H9 (cell line): ENCODE measurements at regions not wholly inside any gene's neighbourhood (a gene's known extent, or its start where the extent isn't known, plus 50 kb on each side); places are given as distances from the start of the nearest gene placed in this dataset.

Experiments
- DNase-seq: peaks from one replicate; pipeline ENCODE4 v3.0.0-alpha.2; 2017
- H2AFZ ChIP-seq: one replicate; pipeline ENCODE4 v1.6.1; 2013; ENCODE audit warnings: mild to moderate bottlenecking, low read length, control low read depth, moderate library complexity
- H2AK5ac ChIP-seq: 2 replicates; pipeline ENCODE4 v1.6.1; 2013; ENCODE audit warnings: low read length, control low read depth, mixed read lengths; ENCODE audit not compliant: insufficient read length
- H2BK120ac ChIP-seq: one replicate; pipeline ENCODE4 v1.6.1; 2013; ENCODE audit warnings: low read depth, mild to moderate bottlenecking, low read length, control low read depth, inconsistent platforms; ENCODE audit not compliant: poor library complexity, severe bottlenecking
- H2BK12ac ChIP-seq: 2 replicates; pipeline ENCODE4 v1.6.1; 2013; ENCODE audit warnings: low read length, control low read depth, mixed read lengths, low read depth; ENCODE audit not compliant: insufficient read length
- H2BK15ac ChIP-seq: 2 replicates; pipeline ENCODE4 v1.6.1; 2013; ENCODE audit warnings: low read depth, low read length, control low read depth
- H2BK20ac ChIP-seq: one replicate; pipeline ENCODE4 v1.6.1; 2013; ENCODE audit warnings: low read depth, mild to moderate bottlenecking, low read length, control low read depth, inconsistent platforms; ENCODE audit not compliant: poor library complexity, severe bottlenecking
- H2BK5ac ChIP-seq: 2 replicates; pipeline ENCODE4 v1.6.1; 2013; ENCODE audit warnings: low read length, control low read depth, mixed read lengths; ENCODE audit not compliant: insufficient read length
- H3K14ac ChIP-seq: 2 replicates; pipeline ENCODE4 v1.6.1; 2013; ENCODE audit warnings: low read length, control low read depth; ENCODE audit not compliant: insufficient read depth
- H3K18ac ChIP-seq: 2 replicates; pipeline ENCODE4 v1.6.1; 2013; ENCODE audit warnings: low read depth, mild to moderate bottlenecking, mixed read lengths, low read length, control low read depth; ENCODE audit not compliant: insufficient read length
- H3K23ac ChIP-seq: 2 replicates; pipeline ENCODE4 v1.6.1; 2013; ENCODE audit warnings: low read length, control low read depth, mixed read lengths, low read depth; ENCODE audit not compliant: insufficient read length
- H3K23me2 ChIP-seq: 2 replicates; pipeline ENCODE4 v1.6.1; 2013; ENCODE audit warnings: low read depth, mild to moderate bottlenecking, mixed read lengths, low read length, control low read depth; ENCODE audit not compliant: insufficient read length, poor library complexity, severe bottlenecking
- H3K27ac ChIP-seq: 2 replicates; pipeline ENCODE4 v1.5.1; 2013; ENCODE audit warnings: low read length, control low read depth, mixed read lengths, low read depth; ENCODE audit not compliant: insufficient read length
- H3K27me3 ChIP-seq: 2 replicates; pipeline ENCODE4 v1.6.1; 2013; ENCODE audit warnings: low read length, control low read depth, inconsistent platforms; ENCODE audit not compliant: insufficient read depth
- H3K4ac ChIP-seq: 2 replicates; pipeline ENCODE4 v1.6.1; 2013; ENCODE audit warnings: low read depth, mild to moderate bottlenecking, control low read depth, inconsistent platforms, low read length, moderate library complexity
- H3K4me1 ChIP-seq: 2 replicates; pipeline ENCODE4 v1.6.1; 2013; ENCODE audit warnings: low read length, control low read depth, inconsistent platforms; ENCODE audit not compliant: insufficient read depth
- H3K4me2 ChIP-seq: 2 replicates; pipeline ENCODE4 v1.6.1; 2013; ENCODE audit warnings: low read length, control low read depth, mixed read lengths; ENCODE audit not compliant: insufficient read length, insufficient read depth
- H3K56ac ChIP-seq: 2 replicates; pipeline ENCODE4 v1.6.1; 2013; ENCODE audit warnings: low read depth, mild to moderate bottlenecking, mixed read lengths, low read length, control low read depth; ENCODE audit not compliant: insufficient read length
- H3K79me1 ChIP-seq: 2 replicates; pipeline ENCODE4 v1.6.1; 2013; ENCODE audit warnings: low read depth, mild to moderate bottlenecking, moderate library complexity, low read length, control low read depth, inconsistent platforms; ENCODE audit not compliant: insufficient read depth, poor library complexity, severe bottlenecking
- H3K79me2 ChIP-seq: 2 replicates; pipeline ENCODE4 v1.6.1; 2013; ENCODE audit warnings: low read length, control low read depth, inconsistent platforms; ENCODE audit not compliant: insufficient read depth
- H3K9ac ChIP-seq: 2 replicates; pipeline ENCODE4 v1.6.1; 2013; ENCODE audit warnings: low read length, control low read depth, mixed read lengths; ENCODE audit not compliant: insufficient read length; ENCODE audit errors: extremely low read depth
- H3K9me3 ChIP-seq: one replicate; pipeline ENCODE4 v1.6.1; 2013; ENCODE audit warnings: low read depth, low read length, inconsistent platforms; ENCODE audit not compliant: control insufficient read depth
- H3T11ph ChIP-seq: one replicate; pipeline ENCODE4 v1.6.1; 2013; ENCODE audit warnings: mild to moderate bottlenecking, low read length, control low read depth, inconsistent platforms
- H4K20me1 ChIP-seq: one replicate; pipeline ENCODE4 v1.6.1; 2013; ENCODE audit not compliant: control insufficient read depth, insufficient read length, insufficient read depth
- H4K5ac ChIP-seq: 2 replicates; pipeline ENCODE4 v1.6.1; 2013; ENCODE audit warnings: low read depth, mild to moderate bottlenecking, mixed read lengths, low read length, control low read depth; ENCODE audit not compliant: insufficient read length
- H4K8ac ChIP-seq: replicated peaks from 2 replicates; pipeline ENCODE4 v1.6.1; 2013; ENCODE audit warnings: low read length, control low read depth, mixed read lengths, low read depth; ENCODE audit not compliant: insufficient read length
- H4K91ac ChIP-seq: 2 replicates; pipeline ENCODE4 v1.6.1; 2013; ENCODE audit warnings: low read depth, mild to moderate bottlenecking, moderate library complexity, mixed read lengths, low read length, control low read depth; ENCODE audit not compliant: insufficient read length
- H3K27ac Mint-ChIP-seq, 3 experiments: 2 replicates in 2 of 3; 3 replicates in 1 of 3; pipeline ENCODE4 v1.8.0; 2020 to 2021; ENCODE audit warnings: mixed read lengths in 3 of 3, mild to moderate bottlenecking in 1 of 3, moderate library complexity in 1 of 3
- H3K27me3 Mint-ChIP-seq: 2 replicates; pipeline ENCODE4 v1.8.0; 2021; ENCODE audit warnings: low read depth, mild to moderate bottlenecking, moderate library complexity, mixed read lengths
- H3K36me3 Mint-ChIP-seq, 3 experiments: 2 replicates in 2 of 3; 3 replicates in 1 of 3; pipeline ENCODE4 v1.8.0; 2020 to 2021; ENCODE audit warnings: low read depth in 3 of 3, mixed read lengths in 3 of 3; ENCODE audit not compliant: insufficient read depth in 1 of 3
- H3K4me1 Mint-ChIP-seq, 2 experiments: 2 replicates each; pipeline ENCODE4 v1.8.0; 2020; ENCODE audit warnings: mixed read lengths in 2 of 2
- H3K4me3 Mint-ChIP-seq, 2 experiments: 2 replicates in 1 of 2; 3 replicates in 1 of 2; pipeline ENCODE4 v1.8.0; 2020 to 2021; ENCODE audit warnings: mild to moderate bottlenecking in 2 of 2, mixed read lengths in 2 of 2, moderate library complexity in 1 of 2
- H3K9me3 Mint-ChIP-seq, 2 experiments: 2 replicates in 1 of 2; 3 replicates in 1 of 2; pipeline ENCODE4 v1.8.0; 2020; ENCODE audit warnings: mild to moderate bottlenecking in 2 of 2, mixed read lengths in 2 of 2, moderate library complexity in 1 of 2
- WGBS: extraction: QIAGEN DNeasy Blood & Tissue Kit; methylation state at CpG from one replicate; pipeline ENCODE4 v1.1.7; 2013; ENCODE audit warnings: missing lambda C conversion rate, low lambda C conversion rate, mixed read lengths; ENCODE audit not compliant: insufficient read length; ENCODE audit errors: extremely low coverage; 5-methylcytosine and 5-hydroxymethylcytosine counted together
- TF ChIP-seq, protein P1 (sequence below): fragments of 200-600 bp; sonication (generic); conservative IDR thresholded peaks from 3 replicates; pipeline ENCODE4 v1.8.0; 2021; ENCODE audit warnings: antibody characterized with exemption, mild to moderate bottlenecking

DNA sequence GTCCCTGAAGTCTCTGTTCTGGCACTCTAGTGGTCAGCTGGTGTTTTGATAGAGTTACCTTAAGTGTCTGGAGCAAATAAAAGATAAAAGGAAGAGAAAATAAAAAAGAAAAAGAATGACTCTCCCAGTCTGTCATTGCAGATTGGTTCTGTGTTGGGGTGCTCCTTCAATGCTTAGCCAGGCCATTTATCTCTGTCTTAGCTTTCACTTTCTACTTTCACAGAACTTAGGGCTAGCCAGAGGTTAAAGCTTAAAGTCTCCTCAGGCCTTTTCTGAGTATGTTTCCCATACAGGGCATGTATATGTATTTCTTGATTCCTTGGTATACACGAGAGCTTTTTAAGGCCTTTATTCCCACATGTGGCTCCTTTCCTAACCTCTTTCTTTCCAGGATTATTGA lies 83.1 kb upstream of the TEX13D start:
- no peak overlapping the region for H4K91ac ChIP-seq
- no peak overlapping the region for H3K56ac ChIP-seq
- no peak overlapping the region for H2AK5ac ChIP-seq
- no peak overlapping the region for H2BK20ac ChIP-seq
- peaks cover 0 to 5% (median 0%) of the 10 kb centered on the region in 3 experiments; a peak in 3 of 7 replicates for H3K36me3 Mint-ChIP-seq
- no peak overlapping the region for H4K8ac ChIP-seq
- H3K23ac ChIP-seq, result no peak overlapping the region
- no peak overlapping the region for H3K18ac ChIP-seq
- no peak overlapping the region for H3K14ac ChIP-seq
- H3K9me3 Mint-ChIP-seq, result peaks cover 17 to 18% of the 10 kb centered on the region in 2 experiments; a peak in 4 of 5 replicates
- H3K27me3 ChIP-seq, result no peaks in the 10 kb centered on the region
- H3K4me1 ChIP-seq, result no peaks in the 10 kb centered on the region
- no peaks in the 10 kb centered on the region for H4K20me1 ChIP-seq
- H3K23me2 ChIP-seq, result no peaks in the 10 kb centered on the region
- no peaks in the 10 kb centered on the region for H3K79me1 ChIP-seq
- no peak overlapping the region for H3K4me2 ChIP-seq
- no peak overlapping the region for H2AFZ ChIP-seq
- H4K5ac ChIP-seq, result no peak overlapping the region
- H3K4ac ChIP-seq, result no peak overlapping the region
- no peaks in the 10 kb centered on the region for H3K4me1 Mint-ChIP-seq
- TF ChIP-seq, protein P1, sequence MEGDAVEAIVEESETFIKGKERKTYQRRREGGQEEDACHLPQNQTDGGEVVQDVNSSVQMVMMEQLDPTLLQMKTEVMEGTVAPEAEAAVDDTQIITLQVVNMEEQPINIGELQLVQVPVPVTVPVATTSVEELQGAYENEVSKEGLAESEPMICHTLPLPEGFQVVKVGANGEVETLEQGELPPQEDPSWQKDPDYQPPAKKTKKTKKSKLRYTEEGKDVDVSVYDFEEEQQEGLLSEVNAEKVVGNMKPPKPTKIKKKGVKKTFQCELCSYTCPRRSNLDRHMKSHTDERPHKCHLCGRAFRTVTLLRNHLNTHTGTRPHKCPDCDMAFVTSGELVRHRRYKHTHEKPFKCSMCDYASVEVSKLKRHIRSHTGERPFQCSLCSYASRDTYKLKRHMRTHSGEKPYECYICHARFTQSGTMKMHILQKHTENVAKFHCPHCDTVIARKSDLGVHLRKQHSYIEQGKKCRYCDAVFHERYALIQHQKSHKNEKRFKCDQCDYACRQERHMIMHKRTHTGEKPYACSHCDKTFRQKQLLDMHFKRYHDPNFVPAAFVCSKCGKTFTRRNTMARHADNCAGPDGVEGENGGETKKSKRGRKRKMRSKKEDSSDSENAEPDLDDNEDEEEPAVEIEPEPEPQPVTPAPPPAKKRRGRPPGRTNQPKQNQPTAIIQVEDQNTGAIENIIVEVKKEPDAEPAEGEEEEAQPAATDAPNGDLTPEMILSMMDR, result no peak
- no CpG with 5 or more reads among the region's 1 CpG for WGBS
- peaks cover 11% of the 10 kb centered on the region for H3K9me3 ChIP-seq
- no peaks in the 10 kb centered on the region; the same call in 1 of the 2 replicates for H3K27me3 Mint-ChIP-seq
- H3K4me3 Mint-ChIP-seq, result no peak overlapping the region
- H3K9ac ChIP-seq, result no peak overlapping the region
- no peak overlapping the region for H3T11ph ChIP-seq
- DNase-seq, result no peak
- H2BK5ac ChIP-seq, result no peak overlapping the region
- H2BK12ac ChIP-seq, result no peak overlapping the region
- no peak overlapping the region for H3K27ac ChIP-seq
- no peak overlapping the region for H2BK15ac ChIP-seq
- H2BK120ac ChIP-seq, result no peak overlapping the region
- no peak overlapping the region for H3K27ac Mint-ChIP-seq
- no peaks in the 10 kb centered on the region for H3K79me2 ChIP-seq
